Natural killer cell (primary cell): ENCODE measurements at regions not wholly inside any gene's neighbourhood (a gene's known extent, or its start where the extent isn't known, plus 50 kb on each side); places are given as distances from the start of the nearest gene placed in this dataset.
"Not testable (repeated sequence)": the region's sequence is repeated elsewhere in the genome, so short reads cannot be mapped to it uniquely, and the experiment has no call there.

ENCODE experiments used
- ATAC-seq, 3 donors: fragments of 150-1000 bp in 2 of 3; fragments of 200-7000 bp in 1 of 3; cut with Tn5 transposase; 1 replicate in 1 of 3; 2 replicates in 2 of 3; pipeline ENCODE4 v1.10.0; 2021; ENCODE audit warnings: mild to moderate bottlenecking in 2 of 3, moderate library complexity in 2 of 3
- DNase-seq, 2 donors: peaks; one replicate each; pipeline versions ENCODE4 v3.0.0 to v3.0.0-alpha.2; 2013 to 2021; ENCODE audit warnings: mixed read lengths in 1 of 2
- H3K27ac ChIP-seq: one replicate; pipeline ENCODE4 v1.5.1; 2013; ENCODE audit warnings: mild to moderate bottlenecking, low read length
- H3K27me3 ChIP-seq: one replicate; pipeline ENCODE4 v1.6.1; 2013; ENCODE audit warnings: low read length; ENCODE audit not compliant: control insufficient read depth, insufficient read depth
- H3K36me3 ChIP-seq: one replicate; pipeline ENCODE4 v1.6.1; 2013; ENCODE audit warnings: low read length; ENCODE audit not compliant: control insufficient read depth, insufficient read depth
- H3K4me1 ChIP-seq: one replicate; pipeline ENCODE4 v1.6.1; 2013; ENCODE audit warnings: low read length; ENCODE audit not compliant: control insufficient read depth, insufficient read depth
- H3K4me3 ChIP-seq: one replicate; pipeline ENCODE4 v1.5.1; 2013; ENCODE audit warnings: low read length
- H3K9me3 ChIP-seq: one replicate; pipeline ENCODE4 v1.6.1; 2013; ENCODE audit warnings: low read length; ENCODE audit not compliant: control insufficient read depth, insufficient read depth
- H3K27ac Mint-ChIP-seq, 2 donors: one replicate each; pipeline ENCODE4 v1.8.0; 2022; ENCODE audit warnings: mild to moderate bottlenecking in 2 of 2, mixed read lengths in 2 of 2, moderate library complexity in 1 of 2
- H3K27me3 Mint-ChIP-seq, 2 donors: one replicate each; pipeline ENCODE4 v1.8.0; 2022; ENCODE audit warnings: low read depth in 2 of 2, mixed read lengths in 2 of 2
- H3K36me3 Mint-ChIP-seq: one replicate; pipeline ENCODE4 v1.8.0; 2022; ENCODE audit warnings: mixed read lengths
- H3K4me1 Mint-ChIP-seq, 2 donors: one replicate each; pipeline ENCODE4 v1.8.0; 2022; ENCODE audit warnings: mixed read lengths in 2 of 2
- H3K4me3 Mint-ChIP-seq: one replicate; pipeline ENCODE4 v1.8.0; 2022; ENCODE audit warnings: mild to moderate bottlenecking, moderate library complexity, mixed read lengths
- H3K9me3 Mint-ChIP-seq, 2 donors: one replicate each; pipeline ENCODE4 v1.8.0; 2022; ENCODE audit warnings: mixed read lengths in 2 of 2
- WGBS: methylation state at CpG from one replicate; pipeline ENCODE4 v1.1.7; 2013; ENCODE audit warnings: missing lambda C conversion rate; ENCODE audit not compliant: insufficient coverage; 5-methylcytosine and 5-hydroxymethylcytosine counted together
- intact Hi-C: fragments of 100-400 bp; cut with micrococcal nuclease; formaldehyde crosslinking; loops from one replicate; pipeline ENCODE4 v1.14.2; 2022

- H3K27ac ChIP-seq, result not testable (repeated sequence)
- peak in 1 of 3 donors; percentile 8 for ATAC-seq
These were observed 64.4 kb upstream of the NOTCH2NLA start for GRCh38 chr1:146292940-146293936.

GRCh38 chr1:146292424-146292823 is 63.6 kb upstream of the NOTCH2NLA start:
- H3K27ac ChIP-seq, H3K9me3 ChIP-seq, H3K9me3 Mint-ChIP-seq, H3K4me3 ChIP-seq, intact Hi-C loops, H3K36me3 ChIP-seq, H3K4me1 Mint-ChIP-seq, H3K27me3 Mint-ChIP-seq, DNase-seq, H3K27me3 ChIP-seq, H3K4me3 Mint-ChIP-seq, ATAC-seq, H3K36me3 Mint-ChIP-seq, H3K4me1 ChIP-seq, H3K27ac Mint-ChIP-seq: not testable (repeated sequence)
- WGBS, result no CpG with 5 or more reads among the region's 4 CpGs

More at GRCh38 chr1:146292940-146293936, 64.4 kb upstream of the NOTCH2NLA start:
- H3K4me1 Mint-ChIP-seq, H3K27ac Mint-ChIP-seq, intact Hi-C loops, H3K4me1 ChIP-seq, H3K36me3 ChIP-seq, H3K4me3 Mint-ChIP-seq, H3K27me3 ChIP-seq, H3K27me3 Mint-ChIP-seq, DNase-seq, H3K36me3 Mint-ChIP-seq, H3K9me3 ChIP-seq, H3K4me3 ChIP-seq, H3K9me3 Mint-ChIP-seq: not testable (repeated sequence)
- WGBS, result no CpG with 5 or more reads among the region's 9 CpGs

GRCh38 chr1:146287881-146288280 is 59.1 kb upstream of the NOTCH2NLA start:
- WGBS, result no CpG with 5 or more reads among the region's 6 CpGs
- H3K36me3 Mint-ChIP-seq, DNase-seq, intact Hi-C loops, H3K27me3 Mint-ChIP-seq, H3K36me3 ChIP-seq, H3K27me3 ChIP-seq, H3K27ac ChIP-seq, H3K27ac Mint-ChIP-seq, H3K9me3 Mint-ChIP-seq, ATAC-seq, H3K4me1 ChIP-seq, H3K4me3 ChIP-seq, H3K4me3 Mint-ChIP-seq, H3K4me1 Mint-ChIP-seq, H3K9me3 ChIP-seq: not testable (repeated sequence)

GRCh38 chr1:146284760-146285159 is 55.9 kb upstream of the NOTCH2NLA start:
- H3K4me3 ChIP-seq, H3K27ac ChIP-seq, H3K9me3 ChIP-seq, H3K27ac Mint-ChIP-seq, H3K27me3 ChIP-seq, H3K36me3 ChIP-seq, H3K27me3 Mint-ChIP-seq, H3K4me1 ChIP-seq, H3K36me3 Mint-ChIP-seq, intact Hi-C loops, H3K9me3 Mint-ChIP-seq, H3K4me1 Mint-ChIP-seq, DNase-seq, H3K4me3 Mint-ChIP-seq: not testable (repeated sequence)
- WGBS, result no CpG with 5 or more reads among the region's 1 CpG
- ATAC-seq, result peak; percentile 62 to 86 (median 70)

- H3K4me3 Mint-ChIP-seq, H3K27ac ChIP-seq, H3K4me1 ChIP-seq, H3K9me3 Mint-ChIP-seq, H3K9me3 ChIP-seq, H3K27ac Mint-ChIP-seq, ATAC-seq, H3K27me3 ChIP-seq, H3K4me1 Mint-ChIP-seq, H3K36me3 ChIP-seq, DNase-seq, H3K27me3 Mint-ChIP-seq, H3K36me3 Mint-ChIP-seq, intact Hi-C loops, H3K4me3 ChIP-seq: not testable (repeated sequence)
- no CpG with 5 or more reads among the region's 3 CpGs for WGBS
These were observed 54.7 kb upstream of the NOTCH2NLA start for GRCh38 chr1:146283527-146283880.

- H3K9me3 ChIP-seq, H3K36me3 ChIP-seq, H3K27me3 Mint-ChIP-seq, intact Hi-C loops, H3K4me3 Mint-ChIP-seq, H3K4me1 ChIP-seq, H3K27me3 ChIP-seq, H3K36me3 Mint-ChIP-seq, H3K9me3 Mint-ChIP-seq, H3K4me3 ChIP-seq, H3K4me1 Mint-ChIP-seq, H3K27ac ChIP-seq, H3K27ac Mint-ChIP-seq, DNase-seq: not testable (repeated sequence)
- WGBS, result no CpG with 5 or more reads among the region's 5 CpGs
- ATAC-seq, result peak; percentile 47 to 60 (median 56)
These were observed 54.1 kb upstream of the NOTCH2NLA start for GRCh38 chr1:146282807-146283526.

GRCh38 chr1:146281522-146281921 is 52.7 kb upstream of the NOTCH2NLA start:
- H3K9me3 ChIP-seq, DNase-seq, intact Hi-C loops, H3K27ac ChIP-seq, H3K4me1 Mint-ChIP-seq, H3K4me3 ChIP-seq, H3K36me3 Mint-ChIP-seq, H3K4me1 ChIP-seq, ATAC-seq, H3K27ac Mint-ChIP-seq, H3K4me3 Mint-ChIP-seq, H3K27me3 Mint-ChIP-seq, H3K9me3 Mint-ChIP-seq, H3K36me3 ChIP-seq, H3K27me3 ChIP-seq: not testable (repeated sequence)
- WGBS, result no CpG with 5 or more reads among the region's 4 CpGs
